ENCODE measurements at regions not wholly inside any gene's neighbourhood (a gene's known extent, or its start where the extent isn't known, plus 50 kb on each side); places are given as distances from the start of the nearest gene placed in this dataset.

GRCh38 chr17:53950858-53951250 lies 128.1 kb downstream of the KIF2B start:
- intact Hi-C loops (cut with micrococcal nuclease; ENCODE audit: unreplicated experiment) (loop anchor here (1.0 to 2.0 kb wide), 3 partner anchors 80 to 435 kb away; no protein-coding TSS in a partner anchor), in situ Hi-C loops (cut with HindIII; ENCODE audit: extremely low pct_ligation_motif_present, low pct_unique_long_range_greater_than_20kb) (no loop called here)
- H3K79me2 ChIP-seq (ENCODE audit: insufficient read depth, low read length) = no peaks in the 10 kb centered on the region
- H3K4me2 ChIP-seq (ENCODE audit: low read depth, low read length) = no peak overlapping the region
- ATAC-seq (no peak; the same call in 2 of the 3 replicates), FAIRE-seq (no peak), DNase-seq (ENCODE audit: low spot score) (no peak)
- no peaks in the 10 kb centered on the region for H3K36me3 ChIP-seq (replicated peaks in 1 of 2; ENCODE audit: control insufficient read depth in 1 of 2, insufficient read depth in 2 of 2, low read length in 2 of 2)
- BruUV-seq (replicated peaks) = no TSS peak
- H4K20me1 ChIP-seq (ENCODE audit: insufficient read depth, low read length) = no peaks in the 10 kb centered on the region
- H3K4me3 ChIP-seq (replicated peaks in 1 of 3; ENCODE audit: insufficient read depth in 1 of 3, low read depth in 2 of 3, low read length in 3 of 3) = no peak overlapping the region
- H3K9me3 ChIP-seq (ENCODE audit: low read length) = peaks cover 47% of the 10 kb centered on the region
- no peak overlapping the region for H3K9ac ChIP-seq (ENCODE audit: insufficient read depth, low read depth, low read length)
- no peak overlapping the region for H2AFZ ChIP-seq (ENCODE audit: low read length)
- CTCF ChIA-PET (ENCODE audit: low intra/inter-chr PET ratio, low total read pairs) = interaction anchor here (1.4 kb wide), 1 partner anchor 918 kb away, joined by 6 read pairs; no protein-coding TSS in a partner anchor
- POLR2A ChIA-PET = no interaction called here
- no peaks in the 10 kb centered on the region for H3K4me1 ChIP-seq (ENCODE audit: insufficient read depth, low read length)
- no peak overlapping the region for H3K27ac ChIP-seq (ENCODE audit: extremely low read length, insufficient read depth, low read length)
- TF ChIP-seq ZNF788 (CRISPR knock-in tag; IDR thresholded peaks at IDR 0.05; ENCODE audit: borderline replicate concordance) (no peak), ELF1 (CRISPR knock-in tag; IDR thresholded peaks at IDR 0.05) (no peak), TFDP1 (CRISPR knock-in tag; IDR thresholded peaks at IDR 0.05; ENCODE audit: borderline replicate concordance) (no peak)
- H3K27me3 ChIP-seq (ENCODE audit: control insufficient read depth in 1 of 2, insufficient read depth in 2 of 2, low read length in 2 of 2) = no peaks in the 10 kb centered on the region

GRCh38 chr17:53971361-53971760 lies 148.6 kb downstream of the KIF2B start:
- Histone ChIP-seq H2AFZ (ENCODE audit: low read length) (no peak overlapping the region), H3K4me2 (ENCODE audit: low read depth, low read length) (no peak overlapping the region), H3K27ac (ENCODE audit: extremely low read length, insufficient read depth, low read length) (no peak overlapping the region), H3K79me2 (ENCODE audit: insufficient read depth, low read length) (no peaks in the 10 kb centered on the region), H3K9me3 (ENCODE audit: low read length) (peaks cover 33% of the 10 kb centered on the region), H4K20me1 (ENCODE audit: insufficient read depth, low read length) (no peaks in the 10 kb centered on the region), H3K36me3 (replicated peaks in 1 of 2; ENCODE audit: control insufficient read depth in 1 of 2, insufficient read depth in 2 of 2, low read length in 2 of 2) (no peaks in the 10 kb centered on the region), H3K27me3 (ENCODE audit: control insufficient read depth in 1 of 2, insufficient read depth in 2 of 2, low read length in 2 of 2) (no peaks in the 10 kb centered on the region), H3K4me1 (ENCODE audit: insufficient read depth, low read length) (no peaks in the 10 kb centered on the region), H3K4me3 (replicated peaks in 1 of 3; ENCODE audit: insufficient read depth in 1 of 3, low read depth in 2 of 3, low read length in 3 of 3) (no peak overlapping the region), H3K9ac (ENCODE audit: insufficient read depth, low read depth, low read length) (no peak overlapping the region)
- BruUV-seq (replicated peaks) = no TSS peak
- ChIA-PET CTCF (ENCODE audit: low intra/inter-chr PET ratio, low total read pairs) (no interaction called here), POLR2A (no interaction called here)
- no peak for FAIRE-seq
- intact Hi-C loops (cut with micrococcal nuclease; ENCODE audit: unreplicated experiment) (no loop called here), in situ Hi-C loops (cut with HindIII; ENCODE audit: extremely low pct_ligation_motif_present, low pct_unique_long_range_greater_than_20kb) (no loop called here)
- WGBS (ENCODE audit: low lambda C conversion rate) = 0% methylated on average over 1 of the region's 1 CpG
- ATAC-seq = no peak
- no peak for DNase-seq (ENCODE audit: low spot score)
- TF ChIP-seq NCOA5 (CRISPR knock-in tag; IDR thresholded peaks at IDR 0.05) (no peak), ETS1 (CRISPR knock-in tag; IDR thresholded peaks at IDR 0.05) (no peak), REPIN1 (CRISPR knock-in tag; IDR thresholded peaks at IDR 0.05; ENCODE audit: borderline replicate concordance, low read depth) (no peak), MTA3 (CRISPR knock-in tag; IDR thresholded peaks at IDR 0.05) (no peak), PCBP1 (IDR thresholded peaks at IDR 0.05; ENCODE audit: borderline replicate concordance, low read depth, low read length) (no peak), ZNF605 (CRISPR knock-in tag; IDR thresholded peaks at IDR 0.05) (no peak), NFKB2 (CRISPR knock-in tag; IDR thresholded peaks at IDR 0.05; ENCODE audit: borderline replicate concordance) (no peak), ZBTB14 (CRISPR knock-in tag; IDR thresholded peaks at IDR 0.05) (no peak), MTA1 (CRISPR knock-in tag; IDR thresholded peaks at IDR 0.05; ENCODE audit: borderline replicate concordance) (no peak), AKAP8 (CRISPR knock-in tag; IDR thresholded peaks at IDR 0.05) (no peak), ZNF232 (CRISPR knock-in tag; IDR thresholded peaks at IDR 0.05; ENCODE audit: borderline replicate concordance) (no peak)
